Thoracic aorta (tissue), 2 donors: ENCODE measurements at regions not wholly inside any gene's neighbourhood (a gene's known extent, or its start where the extent isn't known, plus 50 kb on each side); places are given as distances from the start of the nearest gene placed in this dataset.

Source experiments
- ATAC-seq: fragments of 150-250 bp; one replicate; pipeline ENCODE4 v1.8.0; 2017; ENCODE audit warnings: low read depth; ENCODE audit not compliant: insufficient number of reproducible peaks, low FRiP score
- DNase-seq: peaks from one replicate; pipeline ENCODE4 v3.0.0-alpha.2; 2020; ENCODE audit warnings: low spot score
- H3K27ac ChIP-seq, 2 donors: fragments of 200-600 bp; sonication (generic); 1 replicate in 1 of 2; 2 replicates in 1 of 2; pipeline ENCODE4 v1.5.1; 2016; ENCODE audit warnings: mild to moderate bottlenecking in 2 of 2, moderate library complexity in 2 of 2
- H3K27me3 ChIP-seq: fragments of 200-600 bp; sonication (generic); replicated peaks from 2 replicates; pipeline ENCODE4 v1.6.0; 2016; ENCODE audit warnings: mild to moderate bottlenecking; ENCODE audit not compliant: insufficient read depth
- H3K36me3 ChIP-seq: fragments of 200-600 bp; sonication (generic); one replicate; pipeline ENCODE4 v1.5.1; 2016
- H3K4me1 ChIP-seq, 2 donors: fragments of 200-600 bp; sonication (generic); 1 replicate in 1 of 2; 2 replicates in 1 of 2; pipeline versions ENCODE4 v1.5.1 to v1.6.0; 2016; ENCODE audit warnings: low read depth in 2 of 2, mild to moderate bottlenecking in 1 of 2; ENCODE audit not compliant: control insufficient read depth in 1 of 2
- H3K4me3 ChIP-seq: fragments of 200-600 bp; sonication (generic); 2 replicates; pipeline ENCODE4 v1.5.1; 2016; ENCODE audit warnings: mild to moderate bottlenecking
- H3K9me3 ChIP-seq: fragments of 200-600 bp; sonication (generic); 2 replicates; pipeline ENCODE4 v1.5.1; 2016
- CTCF ChIP-seq: fragments of 200-600 bp; sonication (generic); IDR thresholded peaks from one replicate; pipeline ENCODE4 v1.5.1; 2019; ENCODE audit warnings: antibody characterized with exemption

- H3K36me3 ChIP-seq = no peaks in the 10 kb centered on the region
- ATAC-seq = no peak
- DNase-seq = no peak
- peaks cover 11 to 16% of the 10 kb centered on the region in 2 donors for H3K4me1 ChIP-seq
- H3K4me3 ChIP-seq = no peak overlapping the region
- no peaks in the 10 kb centered on the region for H3K9me3 ChIP-seq
- no peak for TF ChIP-seq CTCF
- H3K27me3 ChIP-seq = no peaks in the 10 kb centered on the region
- no peak overlapping the region for H3K27ac ChIP-seq
Observed at GRCh38 chr22:27632451-27633295, 168.9 kb downstream of the MN1 start.

- peaks cover 11 to 19% of the 10 kb centered on the region in 2 donors for H3K4me1 ChIP-seq
- no peaks in the 10 kb centered on the region for H3K36me3 ChIP-seq
- no peak for DNase-seq
- no peaks in the 10 kb centered on the region for H3K27me3 ChIP-seq
- H3K9me3 ChIP-seq = no peaks in the 10 kb centered on the region
- no peak for TF ChIP-seq CTCF
- no peak overlapping the region for H3K27ac ChIP-seq
- H3K4me3 ChIP-seq = no peak overlapping the region
- no peak for ATAC-seq
Observed at GRCh38 chr22:27633296-27633871, 168.2 kb downstream of the MN1 start.

GRCh38 chr22:27634043-27634740 is 167.4 kb downstream of the MN1 start:
- Histone ChIP-seq H3K36me3 (no peaks in the 10 kb centered on the region), H3K9me3 (no peaks in the 10 kb centered on the region), H3K4me1 (peaks cover 11 to 19% of the 10 kb centered on the region in 2 donors), H3K27ac (no peak overlapping the region), H3K27me3 (no peaks in the 10 kb centered on the region), H3K4me3 (no peak overlapping the region)
- DNase-seq = no peak
- ATAC-seq = no peak
- no peak for TF ChIP-seq CTCF

- TF ChIP-seq CTCF = no peak
- Histone ChIP-seq H3K4me1 (peaks cover 11 to 19% of the 10 kb centered on the region in 2 donors), H3K4me3 (no peak overlapping the region), H3K36me3 (no peaks in the 10 kb centered on the region), H3K27me3 (no peaks in the 10 kb centered on the region), H3K27ac (no peak overlapping the region), H3K9me3 (no peaks in the 10 kb centered on the region)
- DNase-seq = no peak
- no peak for ATAC-seq
Observed at GRCh38 chr22:27635435-27635834, 166.1 kb downstream of the MN1 start.

- no peak for DNase-seq
Observed at GRCh38 chr22:27635852-27636251, 165.7 kb downstream of the MN1 start.

More at GRCh38 chr22:27635852-27636251, 165.7 kb downstream of the MN1 start:
- H3K4me1 ChIP-seq = peaks cover 11 to 19% of the 10 kb centered on the region in 2 donors
- H3K36me3 ChIP-seq = no peaks in the 10 kb centered on the region
- no peak for TF ChIP-seq CTCF
- H3K4me3 ChIP-seq = no peak overlapping the region
- no peaks in the 10 kb centered on the region for H3K27me3 ChIP-seq
- no peaks in the 10 kb centered on the region for H3K9me3 ChIP-seq
- H3K27ac ChIP-seq = no peak overlapping the region
- ATAC-seq = no peak
